ENCODE measurements at regions not wholly inside any gene's neighbourhood (a gene's known extent, or its start where the extent isn't known, plus 50 kb on each side); places are given as distances from the start of the nearest gene placed in this dataset.
"Not testable (repeated sequence)": the region's sequence is repeated elsewhere in the genome, so short reads cannot be mapped to it uniquely, and the experiment has no call there.

DNA sequence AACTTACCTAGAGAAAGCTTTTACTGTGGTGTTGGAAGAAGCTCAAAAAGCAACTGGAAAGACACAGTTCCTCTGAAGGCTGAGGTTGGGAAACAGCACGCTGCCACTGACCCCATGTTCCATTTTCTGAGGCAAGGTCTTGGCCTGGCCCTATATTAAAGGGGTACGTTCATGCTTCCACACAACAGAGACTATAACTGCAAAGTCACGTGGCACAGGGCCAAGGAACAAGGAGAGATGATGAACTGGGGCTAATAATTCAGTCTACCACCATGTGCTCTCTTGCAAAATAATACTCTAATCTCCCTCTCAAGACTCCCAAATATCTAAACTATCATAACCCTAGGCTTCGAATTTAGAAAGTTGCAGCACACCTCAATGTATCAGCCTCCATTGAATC is 381.6 kb downstream of the DSEL start:
- Histone ChIP-seq H3K4me3 (no peak overlapping the region), H3K27me3 (replicated peaks; ENCODE audit: insufficient read depth) (no peaks in the 10 kb centered on the region), H3K36me3 (no peaks in the 10 kb centered on the region), H3K4me1 (ENCODE audit: control insufficient read depth in 1 of 2, low read depth in 2 of 2) (no peaks in the 10 kb centered on the region), H3K9me3 (no peaks in the 10 kb centered on the region), H3K27ac (no peak overlapping the region)
- DNase-seq (ENCODE audit: low spot score) (no peak), ATAC-seq (ENCODE audit: insufficient number of reproducible peaks, low FRiP score, low read depth) (no peak)
- TF ChIP-seq, protein P1, sequence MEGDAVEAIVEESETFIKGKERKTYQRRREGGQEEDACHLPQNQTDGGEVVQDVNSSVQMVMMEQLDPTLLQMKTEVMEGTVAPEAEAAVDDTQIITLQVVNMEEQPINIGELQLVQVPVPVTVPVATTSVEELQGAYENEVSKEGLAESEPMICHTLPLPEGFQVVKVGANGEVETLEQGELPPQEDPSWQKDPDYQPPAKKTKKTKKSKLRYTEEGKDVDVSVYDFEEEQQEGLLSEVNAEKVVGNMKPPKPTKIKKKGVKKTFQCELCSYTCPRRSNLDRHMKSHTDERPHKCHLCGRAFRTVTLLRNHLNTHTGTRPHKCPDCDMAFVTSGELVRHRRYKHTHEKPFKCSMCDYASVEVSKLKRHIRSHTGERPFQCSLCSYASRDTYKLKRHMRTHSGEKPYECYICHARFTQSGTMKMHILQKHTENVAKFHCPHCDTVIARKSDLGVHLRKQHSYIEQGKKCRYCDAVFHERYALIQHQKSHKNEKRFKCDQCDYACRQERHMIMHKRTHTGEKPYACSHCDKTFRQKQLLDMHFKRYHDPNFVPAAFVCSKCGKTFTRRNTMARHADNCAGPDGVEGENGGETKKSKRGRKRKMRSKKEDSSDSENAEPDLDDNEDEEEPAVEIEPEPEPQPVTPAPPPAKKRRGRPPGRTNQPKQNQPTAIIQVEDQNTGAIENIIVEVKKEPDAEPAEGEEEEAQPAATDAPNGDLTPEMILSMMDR (IDR thresholded peaks at IDR 0.05), result no peak

DNA sequence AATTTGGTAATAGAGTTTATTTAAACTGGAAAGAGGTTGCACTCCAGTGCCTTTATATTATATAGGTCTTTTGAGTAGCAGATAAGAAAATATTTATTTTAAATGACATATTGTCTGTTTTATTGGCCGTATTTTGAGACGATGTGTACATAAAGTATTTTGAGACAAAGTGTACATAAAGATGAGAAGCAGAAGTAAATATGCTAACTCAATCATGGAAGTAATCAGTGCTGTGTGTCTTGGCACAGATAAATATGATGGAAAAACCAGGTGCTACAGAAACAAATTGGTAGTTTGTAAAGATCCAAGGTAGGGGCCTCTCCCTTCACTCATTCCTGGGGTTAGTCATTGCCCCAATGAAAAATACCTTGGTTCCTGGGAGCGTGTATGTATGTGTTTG is 382.9 kb downstream of the DSEL start:
- Histone ChIP-seq H3K27me3 (replicated peaks; ENCODE audit: insufficient read depth) (no peaks in the 10 kb centered on the region), H3K9me3 (no peaks in the 10 kb centered on the region), H3K36me3 (no peaks in the 10 kb centered on the region), H3K4me3 (no peak overlapping the region), H3K4me1 (ENCODE audit: control insufficient read depth in 1 of 2, low read depth in 2 of 2) (no peaks in the 10 kb centered on the region), H3K27ac (no peak overlapping the region)
- no peak for DNase-seq (ENCODE audit: low spot score)
- TF ChIP-seq, protein P1 (IDR thresholded peaks at IDR 0.05), result no peak
- no peak for ATAC-seq (ENCODE audit: insufficient number of reproducible peaks, low FRiP score, low read depth)

DNA sequence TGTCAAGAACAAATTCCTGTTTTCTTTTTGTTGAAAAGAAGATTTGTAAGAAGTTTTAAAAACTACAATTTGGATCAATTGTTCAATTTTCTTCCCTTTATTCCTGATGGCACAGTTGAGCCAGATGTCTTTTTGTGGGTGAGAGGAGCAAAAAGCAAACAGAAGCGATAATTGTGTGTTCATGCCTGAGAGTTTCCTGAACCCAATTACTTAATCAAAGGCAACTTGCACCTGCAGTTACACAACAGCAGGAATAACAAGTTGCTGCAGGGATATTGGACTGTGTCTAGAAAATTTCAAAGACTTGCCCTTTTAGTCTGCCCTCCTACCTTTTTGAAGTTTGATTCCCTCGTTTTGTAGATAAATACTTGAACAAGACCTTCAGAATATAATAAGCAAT is 383.6 kb downstream of the DSEL start:
- ATAC-seq (ENCODE audit: insufficient number of reproducible peaks, low FRiP score, low read depth) (no peak), DNase-seq (ENCODE audit: low spot score) (no peak)
- Histone ChIP-seq H3K27me3 (replicated peaks; ENCODE audit: insufficient read depth) (no peaks in the 10 kb centered on the region), H3K27ac (no peak overlapping the region), H3K36me3 (no peaks in the 10 kb centered on the region), H3K4me1 (ENCODE audit: control insufficient read depth in 1 of 2, low read depth in 2 of 2) (no peaks in the 10 kb centered on the region), H3K9me3 (no peaks in the 10 kb centered on the region), H3K4me3 (no peak overlapping the region)
- TF ChIP-seq, protein P1 (IDR thresholded peaks at IDR 0.05), result no peak

DNA sequence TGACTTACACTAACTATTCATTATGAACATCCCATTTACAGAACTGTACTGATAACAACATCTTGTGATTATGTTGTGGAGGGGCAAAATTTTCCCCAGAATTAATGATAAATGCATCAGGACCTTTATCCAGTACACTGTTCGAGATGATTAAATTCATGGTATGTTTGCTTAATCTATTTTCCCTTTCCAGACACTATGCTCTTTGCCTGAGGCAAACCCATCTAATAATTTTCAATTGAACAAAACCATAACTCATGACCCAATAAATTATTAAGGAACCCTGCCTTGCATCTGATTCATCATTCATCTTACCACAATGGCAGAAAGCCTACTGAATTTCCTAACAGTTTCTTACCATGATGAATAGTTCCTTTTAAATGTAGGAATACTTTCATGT is 385.0 kb downstream of the DSEL start:
- TF ChIP-seq, protein P1 (IDR thresholded peaks at IDR 0.05), result no peak
- no peak for ATAC-seq (ENCODE audit: insufficient number of reproducible peaks, low FRiP score, low read depth)
- no peak overlapping the region for H3K27ac ChIP-seq
- no peak overlapping the region for H3K4me3 ChIP-seq
- H3K27me3 ChIP-seq (replicated peaks; ENCODE audit: insufficient read depth), result no peaks in the 10 kb centered on the region
- H3K36me3 ChIP-seq, result no peaks in the 10 kb centered on the region
- no peaks in the 10 kb centered on the region for H3K9me3 ChIP-seq
- no peaks in the 10 kb centered on the region for H3K4me1 ChIP-seq (ENCODE audit: control insufficient read depth in 1 of 2, low read depth in 2 of 2)
- no peak for DNase-seq (ENCODE audit: low spot score)

DNA sequence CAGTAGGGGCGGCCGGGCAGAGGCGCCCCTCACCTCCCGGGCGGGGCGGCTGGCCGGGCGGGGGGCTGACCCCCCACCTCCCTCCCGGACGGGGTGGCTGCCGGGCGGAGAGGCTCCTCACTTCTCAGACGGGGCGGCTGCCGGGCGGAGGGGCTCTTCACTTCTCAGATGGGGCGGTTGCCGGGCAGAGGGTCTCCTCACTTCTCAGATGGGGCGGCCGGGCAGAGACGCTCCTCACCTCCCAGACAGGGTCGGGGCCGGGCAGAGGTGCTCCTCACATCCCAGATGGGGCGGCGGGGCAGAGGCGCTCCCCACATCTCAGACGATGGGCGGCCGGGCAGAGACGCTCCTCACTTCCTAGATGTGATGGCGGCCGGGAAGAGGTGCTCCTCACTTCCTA is 389.8 kb downstream of the DSEL start:
- H3K27ac ChIP-seq; H3K36me3 ChIP-seq; H3K27me3 ChIP-seq (replicated peaks; ENCODE audit: insufficient read depth); DNase-seq (ENCODE audit: low spot score); H3K4me3 ChIP-seq; H3K9me3 ChIP-seq; ATAC-seq (ENCODE audit: insufficient number of reproducible peaks, low FRiP score, low read depth); H3K4me1 ChIP-seq (ENCODE audit: control insufficient read depth in 1 of 2, low read depth in 2 of 2): not testable (repeated sequence)

DNA sequence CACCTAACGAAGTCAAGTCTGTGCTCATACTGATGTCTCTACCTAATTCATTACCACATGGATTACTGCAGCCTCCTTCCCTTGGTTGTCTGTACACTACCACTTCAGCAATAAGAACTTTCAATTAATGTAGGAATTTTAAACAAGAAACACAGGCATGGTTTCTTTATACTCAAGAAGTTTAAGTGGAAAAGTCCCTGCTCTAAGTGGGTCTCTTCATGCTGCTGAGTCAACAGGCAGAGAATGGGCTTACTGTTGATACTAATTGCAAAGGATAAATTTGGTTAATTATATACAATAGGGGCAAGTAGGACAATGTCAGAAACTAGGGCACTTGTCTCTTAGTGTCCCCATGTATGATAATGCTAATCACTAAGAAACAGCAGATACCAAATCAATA is 392.6 kb downstream of the DSEL start:
- Histone ChIP-seq H3K9me3 (no peaks in the 10 kb centered on the region), H3K4me1 (ENCODE audit: control insufficient read depth in 1 of 2, low read depth in 2 of 2) (no peaks in the 10 kb centered on the region), H3K36me3 (no peaks in the 10 kb centered on the region), H3K27me3 (replicated peaks; ENCODE audit: insufficient read depth) (no peaks in the 10 kb centered on the region), H3K4me3 (no peak overlapping the region), H3K27ac (no peak overlapping the region)
- TF ChIP-seq, protein P1 (IDR thresholded peaks at IDR 0.05), result no peak
- DNase-seq (ENCODE audit: low spot score) (no peak), ATAC-seq (ENCODE audit: insufficient number of reproducible peaks, low FRiP score, low read depth) (no peak)

Data from thoracic aorta (tissue), 2 donors.